H9 (cell line): ENCODE measurements at regions not wholly inside any gene's neighbourhood (a gene's known extent, or its start where the extent isn't known, plus 50 kb on each side); places are given as distances from the start of the nearest gene placed in this dataset.

Experiments
- DNase-seq: peaks from one replicate; pipeline ENCODE4 v3.0.0-alpha.2; 2017
- H2AFZ ChIP-seq: one replicate; pipeline ENCODE4 v1.6.1; 2013; ENCODE audit warnings: mild to moderate bottlenecking, low read length, control low read depth, moderate library complexity
- H2AK5ac ChIP-seq: 2 replicates; pipeline ENCODE4 v1.6.1; 2013; ENCODE audit warnings: low read length, control low read depth, mixed read lengths; ENCODE audit not compliant: insufficient read length
- H2BK120ac ChIP-seq: one replicate; pipeline ENCODE4 v1.6.1; 2013; ENCODE audit warnings: low read depth, mild to moderate bottlenecking, low read length, control low read depth, inconsistent platforms; ENCODE audit not compliant: poor library complexity, severe bottlenecking
- H2BK12ac ChIP-seq: 2 replicates; pipeline ENCODE4 v1.6.1; 2013; ENCODE audit warnings: low read length, control low read depth, mixed read lengths, low read depth; ENCODE audit not compliant: insufficient read length
- H2BK15ac ChIP-seq: 2 replicates; pipeline ENCODE4 v1.6.1; 2013; ENCODE audit warnings: low read depth, low read length, control low read depth
- H2BK20ac ChIP-seq: one replicate; pipeline ENCODE4 v1.6.1; 2013; ENCODE audit warnings: low read depth, mild to moderate bottlenecking, low read length, control low read depth, inconsistent platforms; ENCODE audit not compliant: poor library complexity, severe bottlenecking
- H2BK5ac ChIP-seq: 2 replicates; pipeline ENCODE4 v1.6.1; 2013; ENCODE audit warnings: low read length, control low read depth, mixed read lengths; ENCODE audit not compliant: insufficient read length
- H3K14ac ChIP-seq: 2 replicates; pipeline ENCODE4 v1.6.1; 2013; ENCODE audit warnings: low read length, control low read depth; ENCODE audit not compliant: insufficient read depth
- H3K18ac ChIP-seq: 2 replicates; pipeline ENCODE4 v1.6.1; 2013; ENCODE audit warnings: low read depth, mild to moderate bottlenecking, mixed read lengths, low read length, control low read depth; ENCODE audit not compliant: insufficient read length
- H3K23ac ChIP-seq: 2 replicates; pipeline ENCODE4 v1.6.1; 2013; ENCODE audit warnings: low read length, control low read depth, mixed read lengths, low read depth; ENCODE audit not compliant: insufficient read length
- H3K23me2 ChIP-seq: 2 replicates; pipeline ENCODE4 v1.6.1; 2013; ENCODE audit warnings: low read depth, mild to moderate bottlenecking, mixed read lengths, low read length, control low read depth; ENCODE audit not compliant: insufficient read length, poor library complexity, severe bottlenecking
- H3K27ac ChIP-seq: 2 replicates; pipeline ENCODE4 v1.5.1; 2013; ENCODE audit warnings: low read length, control low read depth, mixed read lengths, low read depth; ENCODE audit not compliant: insufficient read length
- H3K27me3 ChIP-seq: 2 replicates; pipeline ENCODE4 v1.6.1; 2013; ENCODE audit warnings: low read length, control low read depth, inconsistent platforms; ENCODE audit not compliant: insufficient read depth
- H3K4ac ChIP-seq: 2 replicates; pipeline ENCODE4 v1.6.1; 2013; ENCODE audit warnings: low read depth, mild to moderate bottlenecking, control low read depth, inconsistent platforms, low read length, moderate library complexity
- H3K4me1 ChIP-seq: 2 replicates; pipeline ENCODE4 v1.6.1; 2013; ENCODE audit warnings: low read length, control low read depth, inconsistent platforms; ENCODE audit not compliant: insufficient read depth
- H3K4me2 ChIP-seq: 2 replicates; pipeline ENCODE4 v1.6.1; 2013; ENCODE audit warnings: low read length, control low read depth, mixed read lengths; ENCODE audit not compliant: insufficient read length, insufficient read depth
- H3K56ac ChIP-seq: 2 replicates; pipeline ENCODE4 v1.6.1; 2013; ENCODE audit warnings: low read depth, mild to moderate bottlenecking, mixed read lengths, low read length, control low read depth; ENCODE audit not compliant: insufficient read length
- H3K79me1 ChIP-seq: 2 replicates; pipeline ENCODE4 v1.6.1; 2013; ENCODE audit warnings: low read depth, mild to moderate bottlenecking, moderate library complexity, low read length, control low read depth, inconsistent platforms; ENCODE audit not compliant: insufficient read depth, poor library complexity, severe bottlenecking
- H3K79me2 ChIP-seq: 2 replicates; pipeline ENCODE4 v1.6.1; 2013; ENCODE audit warnings: low read length, control low read depth, inconsistent platforms; ENCODE audit not compliant: insufficient read depth
- H3K9ac ChIP-seq: 2 replicates; pipeline ENCODE4 v1.6.1; 2013; ENCODE audit warnings: low read length, control low read depth, mixed read lengths; ENCODE audit not compliant: insufficient read length; ENCODE audit errors: extremely low read depth
- H3K9me3 ChIP-seq: one replicate; pipeline ENCODE4 v1.6.1; 2013; ENCODE audit warnings: low read depth, low read length, inconsistent platforms; ENCODE audit not compliant: control insufficient read depth
- H3T11ph ChIP-seq: one replicate; pipeline ENCODE4 v1.6.1; 2013; ENCODE audit warnings: mild to moderate bottlenecking, low read length, control low read depth, inconsistent platforms
- H4K20me1 ChIP-seq: one replicate; pipeline ENCODE4 v1.6.1; 2013; ENCODE audit not compliant: control insufficient read depth, insufficient read length, insufficient read depth
- H4K5ac ChIP-seq: 2 replicates; pipeline ENCODE4 v1.6.1; 2013; ENCODE audit warnings: low read depth, mild to moderate bottlenecking, mixed read lengths, low read length, control low read depth; ENCODE audit not compliant: insufficient read length
- H4K8ac ChIP-seq: replicated peaks from 2 replicates; pipeline ENCODE4 v1.6.1; 2013; ENCODE audit warnings: low read length, control low read depth, mixed read lengths, low read depth; ENCODE audit not compliant: insufficient read length
- H4K91ac ChIP-seq: 2 replicates; pipeline ENCODE4 v1.6.1; 2013; ENCODE audit warnings: low read depth, mild to moderate bottlenecking, moderate library complexity, mixed read lengths, low read length, control low read depth; ENCODE audit not compliant: insufficient read length
- H3K27ac Mint-ChIP-seq, 3 experiments: 2 replicates in 2 of 3; 3 replicates in 1 of 3; pipeline ENCODE4 v1.8.0; 2020 to 2021; ENCODE audit warnings: mixed read lengths in 3 of 3, mild to moderate bottlenecking in 1 of 3, moderate library complexity in 1 of 3
- H3K27me3 Mint-ChIP-seq: 2 replicates; pipeline ENCODE4 v1.8.0; 2021; ENCODE audit warnings: low read depth, mild to moderate bottlenecking, moderate library complexity, mixed read lengths
- H3K36me3 Mint-ChIP-seq, 3 experiments: 2 replicates in 2 of 3; 3 replicates in 1 of 3; pipeline ENCODE4 v1.8.0; 2020 to 2021; ENCODE audit warnings: low read depth in 3 of 3, mixed read lengths in 3 of 3; ENCODE audit not compliant: insufficient read depth in 1 of 3
- H3K4me1 Mint-ChIP-seq, 2 experiments: 2 replicates each; pipeline ENCODE4 v1.8.0; 2020; ENCODE audit warnings: mixed read lengths in 2 of 2
- H3K4me3 Mint-ChIP-seq, 2 experiments: 2 replicates in 1 of 2; 3 replicates in 1 of 2; pipeline ENCODE4 v1.8.0; 2020 to 2021; ENCODE audit warnings: mild to moderate bottlenecking in 2 of 2, mixed read lengths in 2 of 2, moderate library complexity in 1 of 2
- H3K9me3 Mint-ChIP-seq, 2 experiments: 2 replicates in 1 of 2; 3 replicates in 1 of 2; pipeline ENCODE4 v1.8.0; 2020; ENCODE audit warnings: mild to moderate bottlenecking in 2 of 2, mixed read lengths in 2 of 2, moderate library complexity in 1 of 2
- WGBS: extraction: QIAGEN DNeasy Blood & Tissue Kit; methylation state at CpG from one replicate; pipeline ENCODE4 v1.1.7; 2013; ENCODE audit warnings: missing lambda C conversion rate, low lambda C conversion rate, mixed read lengths; ENCODE audit not compliant: insufficient read length; ENCODE audit errors: extremely low coverage; 5-methylcytosine and 5-hydroxymethylcytosine counted together
- TF ChIP-seq, protein P1 (sequence below): fragments of 200-600 bp; sonication (generic); conservative IDR thresholded peaks from 3 replicates; pipeline ENCODE4 v1.8.0; 2021; ENCODE audit warnings: antibody characterized with exemption, mild to moderate bottlenecking

DNA sequence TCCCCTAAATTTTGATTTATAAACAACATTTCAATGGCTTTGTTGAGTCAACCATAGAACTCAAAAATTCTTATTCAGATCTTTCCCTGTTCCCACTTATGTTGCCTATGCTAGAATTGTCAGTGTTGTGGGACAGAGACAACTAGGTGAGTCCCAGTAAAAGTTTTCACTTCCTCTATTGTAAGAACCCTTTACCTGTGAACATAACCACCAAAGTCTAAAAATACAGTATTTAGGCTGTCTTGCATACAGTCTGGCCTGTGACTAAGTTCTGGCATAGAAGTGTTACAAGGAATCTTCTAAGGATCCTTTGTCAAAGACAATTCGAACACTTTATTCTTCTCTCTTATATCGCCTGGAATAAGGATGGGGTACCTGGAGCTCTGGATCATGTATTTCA, 1047.9 kb upstream of the NCAM2 start:
- no peak overlapping the region for H3K56ac ChIP-seq
- H2BK5ac ChIP-seq = no peak overlapping the region
- no peak overlapping the region for H3K14ac ChIP-seq
- H3K4ac ChIP-seq = no peak overlapping the region
- H3K9ac ChIP-seq = no peak overlapping the region
- no peak overlapping the region for H3K27ac ChIP-seq
- no CpG with 5 or more reads among the region's 2 CpGs for WGBS
- H3K9me3 ChIP-seq = no peaks in the 10 kb centered on the region
- no peak overlapping the region for H2BK12ac ChIP-seq
- no peak overlapping the region for H2BK120ac ChIP-seq
- TF ChIP-seq, protein P1, sequence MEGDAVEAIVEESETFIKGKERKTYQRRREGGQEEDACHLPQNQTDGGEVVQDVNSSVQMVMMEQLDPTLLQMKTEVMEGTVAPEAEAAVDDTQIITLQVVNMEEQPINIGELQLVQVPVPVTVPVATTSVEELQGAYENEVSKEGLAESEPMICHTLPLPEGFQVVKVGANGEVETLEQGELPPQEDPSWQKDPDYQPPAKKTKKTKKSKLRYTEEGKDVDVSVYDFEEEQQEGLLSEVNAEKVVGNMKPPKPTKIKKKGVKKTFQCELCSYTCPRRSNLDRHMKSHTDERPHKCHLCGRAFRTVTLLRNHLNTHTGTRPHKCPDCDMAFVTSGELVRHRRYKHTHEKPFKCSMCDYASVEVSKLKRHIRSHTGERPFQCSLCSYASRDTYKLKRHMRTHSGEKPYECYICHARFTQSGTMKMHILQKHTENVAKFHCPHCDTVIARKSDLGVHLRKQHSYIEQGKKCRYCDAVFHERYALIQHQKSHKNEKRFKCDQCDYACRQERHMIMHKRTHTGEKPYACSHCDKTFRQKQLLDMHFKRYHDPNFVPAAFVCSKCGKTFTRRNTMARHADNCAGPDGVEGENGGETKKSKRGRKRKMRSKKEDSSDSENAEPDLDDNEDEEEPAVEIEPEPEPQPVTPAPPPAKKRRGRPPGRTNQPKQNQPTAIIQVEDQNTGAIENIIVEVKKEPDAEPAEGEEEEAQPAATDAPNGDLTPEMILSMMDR = no peak
- H4K91ac ChIP-seq = no peak overlapping the region
- H3K23ac ChIP-seq = no peak overlapping the region
- no peak overlapping the region for H4K8ac ChIP-seq
- no peaks in the 10 kb centered on the region for H4K20me1 ChIP-seq
- no peak overlapping the region for H2AK5ac ChIP-seq
- no peak overlapping the region for H3K4me2 ChIP-seq
- Mint-ChIP-seq H3K4me1 (no peaks in the 10 kb centered on the region), H3K27me3 (no peaks in the 10 kb centered on the region), H3K4me3 (no peak overlapping the region), H3K27ac (no peak overlapping the region), H3K36me3 (no peaks in the 10 kb centered on the region), H3K9me3 (no peaks in the 10 kb centered on the region)
- H3K79me1 ChIP-seq = no peaks in the 10 kb centered on the region
- H4K5ac ChIP-seq = no peak overlapping the region
- no peaks in the 10 kb centered on the region for H3K4me1 ChIP-seq
- H3K27me3 ChIP-seq = no peaks in the 10 kb centered on the region
- H2BK20ac ChIP-seq = no peak overlapping the region
- no peak for DNase-seq
- no peak overlapping the region for H2AFZ ChIP-seq
- no peaks in the 10 kb centered on the region for H3K23me2 ChIP-seq
- H3T11ph ChIP-seq = no peak overlapping the region
- H3K79me2 ChIP-seq = no peaks in the 10 kb centered on the region
- no peak overlapping the region for H3K18ac ChIP-seq
- no peak overlapping the region for H2BK15ac ChIP-seq
